Activated CD4-positive, alpha-beta T cell treated with anti-CD3 and anti-CD28 coated beads, Interleukin-2, amount 10 ng/mL, durations not matched to agents 7 days and 5 days (primary cell): ENCODE measurements at regions not wholly inside any gene's neighbourhood (a gene's known extent, or its start where the extent isn't known, plus 50 kb on each side); places are given as distances from the start of the nearest gene placed in this dataset.

Source experiments
- CTCF ChIA-PET: fragments of 350-600 bp; sonication (Branson Sonifier 250); formaldehyde crosslinking; loops from one replicate; lab custom pipeline; 2021; ENCODE audit warnings: antibody characterized with exemption; lab: Charles Lee
- POLR2A ChIA-PET: fragments of 350-600 bp; sonication (Branson Sonifier 250); formaldehyde crosslinking; loops from one replicate; lab custom pipeline; 2021; ENCODE audit warnings: antibody characterized with exemption; lab: Charles Lee
- DNase-seq: peaks from one replicate; pipeline ENCODE4 v3.0.0-alpha.2; 2020
- H3K27ac Mint-ChIP-seq: one replicate; pipeline ENCODE4 v1.8.0; 2021; ENCODE audit warnings: mild to moderate bottlenecking, moderate library complexity, mixed read lengths
- H3K27me3 Mint-ChIP-seq: one replicate; pipeline ENCODE4 v1.8.0; 2021; ENCODE audit warnings: mixed read lengths
- H3K36me3 Mint-ChIP-seq: one replicate; pipeline ENCODE4 v1.8.0; 2021; ENCODE audit warnings: low read depth, mixed read lengths
- H3K4me1 Mint-ChIP-seq: one replicate; pipeline ENCODE4 v1.8.0; 2021; ENCODE audit warnings: mixed read lengths
- H3K4me3 Mint-ChIP-seq: one replicate; pipeline ENCODE4 v1.8.0; 2021; ENCODE audit warnings: mild to moderate bottlenecking, moderate library complexity, mixed read lengths
- H3K9me3 Mint-ChIP-seq: one replicate; pipeline ENCODE4 v1.8.0; 2021; ENCODE audit warnings: mixed read lengths

DNA sequence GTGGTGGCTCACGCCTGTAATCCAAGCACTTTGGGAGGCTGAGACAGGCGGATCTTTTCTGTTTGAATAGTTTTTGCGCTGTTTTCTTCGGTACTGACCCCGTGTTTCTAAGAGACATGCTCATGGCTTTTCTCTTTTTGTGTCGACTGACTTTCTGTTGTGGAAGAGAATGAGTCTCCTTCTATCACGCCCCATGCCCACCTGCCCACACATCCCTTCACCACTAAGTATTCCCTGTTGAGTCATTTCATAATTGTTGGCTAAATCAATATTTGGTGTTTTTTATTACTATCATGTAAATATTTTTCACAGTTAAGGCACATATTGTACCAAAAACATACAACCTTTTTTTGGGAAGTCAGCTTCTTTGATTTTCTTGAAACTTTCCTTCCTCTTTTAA is 198.8 kb upstream of the TWIST2 start:
- no peak overlapping the region for H3K4me3 Mint-ChIP-seq
- H3K4me1 Mint-ChIP-seq, result no peaks in the 10 kb centered on the region
- H3K27me3 Mint-ChIP-seq, result no peaks in the 10 kb centered on the region
- ChIA-PET CTCF (interaction anchor here (0.6 kb wide), 1 partner anchor 22 kb away, joined by 4 read pairs; no protein-coding TSS in a partner anchor), POLR2A (no interaction called here)
- H3K9me3 Mint-ChIP-seq, result no peaks in the 10 kb centered on the region
- peak; percentile 0 for DNase-seq
- H3K36me3 Mint-ChIP-seq, result no peaks in the 10 kb centered on the region
- no peak overlapping the region for H3K27ac Mint-ChIP-seq

DNA sequence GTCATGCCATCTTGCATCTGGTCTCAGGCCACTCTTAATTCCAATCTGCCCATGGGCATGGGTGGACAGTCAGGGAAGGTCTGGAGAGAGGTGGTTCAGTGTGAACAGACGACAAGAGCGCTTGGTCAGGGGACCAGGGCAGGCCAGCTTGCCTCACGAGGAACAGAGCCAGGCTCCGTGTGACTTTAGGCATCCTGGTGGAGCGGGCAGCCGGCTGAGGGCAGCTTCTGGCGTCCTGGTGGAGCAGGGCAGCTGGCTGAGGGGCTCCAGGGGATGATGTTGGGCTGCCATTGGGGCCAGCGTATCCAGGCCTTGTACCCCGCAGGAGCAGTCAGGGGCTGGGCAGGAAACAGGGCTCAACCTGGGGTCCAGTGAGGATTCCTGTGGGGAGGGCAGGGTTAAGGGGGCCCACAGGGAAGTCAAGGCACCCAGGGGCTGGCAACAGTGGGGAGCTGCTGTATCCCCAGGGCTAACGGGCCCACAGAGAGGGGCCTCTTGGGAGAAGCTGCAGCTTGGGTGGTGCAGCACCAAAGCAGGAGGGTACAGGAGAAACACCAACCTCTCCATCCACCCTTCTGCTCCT is 197.9 kb upstream of the TWIST2 start:
- H3K9me3 Mint-ChIP-seq, result no peaks in the 10 kb centered on the region
- H3K4me1 Mint-ChIP-seq, result no peaks in the 10 kb centered on the region
- no peak for DNase-seq
- H3K27me3 Mint-ChIP-seq, result no peaks in the 10 kb centered on the region
- no peak overlapping the region for H3K4me3 Mint-ChIP-seq
- no peaks in the 10 kb centered on the region for H3K36me3 Mint-ChIP-seq
- H3K27ac Mint-ChIP-seq, result no peak overlapping the region
- CTCF ChIA-PET, result no interaction called here
- POLR2A ChIA-PET, result no interaction called here

DNA sequence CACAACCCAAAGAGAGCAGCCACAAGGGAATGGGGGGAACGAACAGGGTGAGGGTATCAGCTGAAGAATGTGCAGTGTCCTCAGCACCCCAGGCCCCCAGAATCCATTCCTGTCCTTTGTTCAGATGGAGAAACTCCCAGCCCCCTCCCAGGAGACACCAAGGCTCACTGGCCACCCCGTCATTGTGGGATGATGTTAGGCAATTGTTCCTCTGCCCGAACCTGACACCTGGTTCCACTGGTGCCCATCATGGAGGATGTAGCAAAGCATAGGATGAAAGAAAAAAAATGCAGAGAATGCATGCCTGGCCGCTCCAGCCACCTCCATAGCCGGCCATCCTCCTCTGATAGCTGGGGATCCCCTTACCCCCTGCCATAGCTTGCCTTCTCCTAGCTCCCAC is 197.3 kb upstream of the TWIST2 start:
- CTCF ChIA-PET, result no interaction called here

DNA sequence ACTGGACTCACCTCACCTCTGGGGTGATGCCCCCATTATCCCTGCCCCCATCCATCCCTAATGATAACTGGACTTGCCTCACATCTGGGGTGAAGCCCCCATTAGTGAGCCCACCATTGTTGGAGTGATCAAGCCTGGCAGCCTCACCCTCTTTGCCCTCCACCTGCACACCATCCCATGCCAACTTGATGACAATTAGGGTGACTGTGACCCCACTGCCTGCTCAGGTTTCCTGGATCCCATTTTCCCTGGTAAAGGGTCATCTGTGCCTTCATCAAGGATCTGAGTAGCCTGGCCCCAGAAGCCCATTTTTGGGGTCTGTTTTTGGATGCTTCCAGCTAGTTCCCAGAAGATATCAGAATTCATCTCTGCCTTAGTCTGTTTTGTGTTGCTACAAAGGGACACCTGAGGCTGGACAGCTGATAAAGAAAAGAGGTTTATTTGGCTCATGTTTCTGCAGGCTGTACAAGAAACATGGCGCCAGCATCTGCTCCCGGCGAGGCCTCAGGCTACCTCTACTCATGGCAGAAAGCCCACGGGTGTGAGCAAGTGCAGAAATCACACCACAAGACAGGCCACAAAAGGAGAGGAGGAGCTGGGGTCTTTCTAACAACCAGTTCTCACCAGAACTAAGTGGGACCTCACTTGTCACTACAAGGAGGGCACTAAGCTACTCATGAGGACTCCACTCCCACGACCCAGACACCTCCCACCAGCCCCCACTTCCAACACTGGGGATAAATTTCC is 196.4 kb upstream of the TWIST2 start:
- H3K9me3 Mint-ChIP-seq, result no peaks in the 10 kb centered on the region
- POLR2A ChIA-PET, result no interaction called here
- no peaks in the 10 kb centered on the region for H3K27me3 Mint-ChIP-seq
- H3K4me1 Mint-ChIP-seq, result no peaks in the 10 kb centered on the region
- no peak overlapping the region for H3K27ac Mint-ChIP-seq
- H3K36me3 Mint-ChIP-seq, result no peaks in the 10 kb centered on the region
- DNase-seq, result no peak
- H3K4me3 Mint-ChIP-seq, result no peak overlapping the region
- CTCF ChIA-PET, result no interaction called here

More for the DNA sequence above, 197.3 kb upstream of the TWIST2 start:
- Mint-ChIP-seq H3K4me3 (no peak overlapping the region), H3K27me3 (no peaks in the 10 kb centered on the region), H3K4me1 (no peaks in the 10 kb centered on the region), H3K36me3 (no peaks in the 10 kb centered on the region), H3K27ac (no peak overlapping the region), H3K9me3 (no peaks in the 10 kb centered on the region)
- POLR2A ChIA-PET, result no interaction called here
- DNase-seq, result no peak

DNA sequence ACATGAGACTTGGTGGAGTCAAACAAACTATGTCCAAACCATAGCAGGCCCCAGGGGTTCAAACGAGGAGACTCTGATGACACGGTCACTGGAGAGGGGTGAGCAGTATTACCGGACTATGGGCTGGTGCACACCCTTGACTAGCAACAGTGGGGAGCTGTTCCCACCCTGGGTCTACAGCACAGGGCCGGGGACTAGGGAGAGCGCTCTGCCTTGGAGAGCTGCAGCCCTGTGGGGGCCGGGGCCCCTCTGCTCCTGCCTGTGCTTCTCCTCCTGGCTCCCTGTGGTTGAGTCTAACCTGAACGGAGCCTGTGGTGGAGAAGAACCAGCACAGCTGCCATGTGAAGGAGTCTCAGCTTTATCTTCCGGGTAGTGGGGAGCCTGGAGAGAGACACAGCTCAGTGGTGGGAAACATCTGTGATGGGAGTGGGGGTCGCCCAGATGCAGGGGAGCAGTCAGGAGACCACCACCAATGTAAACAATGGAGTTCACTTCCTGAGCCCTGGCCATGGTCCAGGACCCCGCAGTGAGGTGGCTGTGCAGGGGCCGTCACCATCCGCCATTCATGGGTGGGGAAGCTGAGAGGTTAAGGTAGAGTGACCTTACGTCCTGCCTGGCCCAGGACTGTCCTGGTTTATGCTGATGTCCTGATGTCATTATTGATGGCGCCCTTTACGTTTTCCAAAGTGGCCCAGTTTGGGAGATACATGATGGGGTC is 195.7 kb upstream of the TWIST2 start:
- Mint-ChIP-seq H3K4me1 (no peaks in the 10 kb centered on the region), H3K27ac (no peak overlapping the region), H3K9me3 (no peaks in the 10 kb centered on the region), H3K36me3 (no peaks in the 10 kb centered on the region), H3K4me3 (no peak overlapping the region), H3K27me3 (no peaks in the 10 kb centered on the region)
- DNase-seq, result no peak
- ChIA-PET POLR2A (no interaction called here), CTCF (no interaction called here)

DNA sequence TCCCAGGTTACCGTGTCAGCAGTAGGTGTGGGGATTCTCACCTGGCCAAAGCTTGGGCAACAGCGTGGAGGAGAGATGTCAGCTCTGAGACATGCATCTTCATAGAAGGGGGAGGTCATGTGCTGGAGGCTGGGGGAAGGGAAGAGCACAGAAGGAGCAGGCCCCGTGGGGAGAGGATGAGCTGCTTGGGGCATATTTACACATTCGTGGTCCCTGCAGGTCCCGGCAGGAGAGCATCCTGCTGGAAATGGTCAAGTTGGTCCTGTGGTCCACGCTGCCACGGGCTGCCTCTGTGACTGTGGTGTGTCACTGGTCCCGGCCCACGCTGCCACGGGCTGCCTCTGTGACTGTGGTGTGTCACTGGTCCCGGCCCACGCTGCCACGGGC is 195.1 kb upstream of the TWIST2 start:
- H3K36me3 Mint-ChIP-seq, result no peaks in the 10 kb centered on the region
- H3K9me3 Mint-ChIP-seq, result no peaks in the 10 kb centered on the region
- POLR2A ChIA-PET, result no interaction called here
- no peak overlapping the region for H3K27ac Mint-ChIP-seq
- CTCF ChIA-PET, result no interaction called here
- DNase-seq, result no peak
- no peaks in the 10 kb centered on the region for H3K4me1 Mint-ChIP-seq
- no peaks in the 10 kb centered on the region for H3K27me3 Mint-ChIP-seq
- H3K4me3 Mint-ChIP-seq, result no peak overlapping the region

DNA sequence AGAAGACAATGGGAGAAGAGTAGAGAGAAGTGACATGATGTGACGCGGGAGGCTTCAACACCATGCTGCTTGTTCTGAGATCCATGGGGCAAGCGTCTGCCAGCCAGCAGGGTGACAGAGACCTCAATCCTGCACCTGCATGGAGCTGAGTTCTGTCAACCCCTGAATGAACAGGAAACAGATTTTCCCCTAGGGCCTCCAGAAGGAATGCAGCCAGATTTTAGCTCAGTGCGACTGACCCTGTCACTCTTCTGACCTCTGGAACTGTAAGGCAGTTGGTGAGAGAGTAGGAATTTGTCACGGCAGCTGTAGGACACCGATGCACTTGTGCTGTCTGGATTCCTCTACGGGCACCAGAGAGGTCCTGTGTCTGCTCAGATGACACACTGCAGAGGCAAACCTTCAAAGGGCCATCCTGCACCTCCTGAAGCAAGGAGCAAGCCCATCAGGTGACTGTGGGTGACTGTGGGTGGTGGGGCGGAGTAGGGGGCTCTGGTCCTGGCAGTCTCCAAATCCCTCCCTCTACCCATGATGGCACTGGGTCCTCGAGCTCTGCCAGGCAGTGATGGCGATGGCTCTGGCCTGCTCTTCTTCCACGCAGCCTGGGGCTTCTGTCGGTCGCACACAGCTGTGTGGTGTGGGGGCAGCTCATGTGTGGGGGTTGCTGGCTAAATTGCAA is 194.3 kb upstream of the TWIST2 start:
- CTCF ChIA-PET, result no interaction called here
- DNase-seq, result no peak
- Mint-ChIP-seq H3K27ac (no peak overlapping the region), H3K4me1 (no peaks in the 10 kb centered on the region), H3K36me3 (no peaks in the 10 kb centered on the region), H3K27me3 (no peaks in the 10 kb centered on the region), H3K9me3 (no peaks in the 10 kb centered on the region), H3K4me3 (no peak overlapping the region)
- POLR2A ChIA-PET, result no interaction called here

DNA sequence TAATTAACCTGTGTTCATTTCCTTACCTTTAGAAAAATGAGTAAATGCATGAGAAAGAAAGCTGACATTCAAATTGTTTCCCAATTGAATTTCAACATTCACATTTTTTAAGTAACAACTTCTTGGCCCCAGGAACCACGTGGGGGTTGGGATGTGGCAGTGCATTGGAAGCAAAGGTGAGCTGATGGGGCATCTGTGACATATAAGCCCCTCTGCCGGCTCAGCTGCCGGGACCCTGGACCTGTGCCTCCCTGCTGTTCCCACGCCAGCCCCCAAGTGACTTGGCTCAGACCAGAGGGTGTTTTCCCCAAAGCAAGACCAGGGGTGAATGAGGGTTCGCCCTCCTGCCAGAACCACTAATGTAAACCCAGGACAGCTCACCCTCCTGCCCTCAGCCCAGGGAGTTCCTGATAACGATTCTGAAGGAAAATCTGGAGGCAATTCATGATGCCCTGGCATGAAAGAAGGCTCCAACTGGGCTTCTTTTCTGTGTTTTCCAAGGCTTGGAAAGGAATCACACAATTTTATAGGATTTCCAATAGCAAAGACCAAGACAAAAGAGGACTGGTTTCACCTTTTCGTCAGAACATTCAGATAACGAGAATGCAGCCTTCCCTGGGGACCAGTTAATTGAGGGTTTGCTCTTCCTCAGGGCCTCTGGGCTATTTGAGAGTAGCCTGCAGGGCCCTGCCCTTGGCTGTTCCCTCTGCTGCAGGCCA is 193.2 kb upstream of the TWIST2 start:
- Mint-ChIP-seq H3K4me3 (no peak overlapping the region), H3K27ac (no peak overlapping the region), H3K9me3 (no peaks in the 10 kb centered on the region), H3K36me3 (no peaks in the 10 kb centered on the region), H3K27me3 (no peaks in the 10 kb centered on the region), H3K4me1 (no peaks in the 10 kb centered on the region)
- ChIA-PET POLR2A (no interaction called here), CTCF (no interaction called here)
- DNase-seq, result no peak

DNA sequence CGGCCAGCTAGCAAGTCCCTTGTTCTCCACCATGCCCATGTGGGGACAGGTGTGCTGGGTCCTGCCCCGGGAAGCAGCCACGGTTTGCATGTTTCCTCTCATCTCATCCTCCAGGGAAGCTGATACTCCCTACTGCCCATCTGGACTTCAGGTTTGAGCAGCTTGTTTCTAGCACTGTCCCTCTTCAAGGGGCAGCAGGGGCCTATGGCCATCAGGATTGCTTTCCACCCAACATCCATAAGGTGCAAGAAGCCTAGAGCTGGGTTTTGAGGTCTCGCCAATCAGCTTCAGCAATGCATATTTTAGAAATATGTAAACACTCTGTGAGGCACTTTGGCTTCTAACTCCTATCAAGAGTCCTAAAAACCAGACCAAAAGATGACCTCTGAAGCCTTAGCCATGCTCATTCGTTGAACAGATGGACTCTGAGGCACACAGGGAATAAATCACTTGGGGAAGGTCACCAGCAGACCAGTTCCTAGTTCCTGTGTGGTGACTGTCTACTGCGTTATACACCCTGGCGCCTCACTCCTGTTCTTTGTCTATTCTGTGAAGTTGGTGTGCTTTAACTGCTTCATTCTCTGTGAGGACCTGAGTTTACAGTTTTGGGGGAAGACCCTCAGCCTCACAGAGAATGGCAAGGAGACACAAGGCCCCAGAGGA is 192.6 kb upstream of the TWIST2 start:
- Mint-ChIP-seq H3K36me3 (no peaks in the 10 kb centered on the region), H3K27me3 (peaks cover 3% of the 10 kb centered on the region), H3K4me1 (no peaks in the 10 kb centered on the region), H3K9me3 (no peaks in the 10 kb centered on the region), H3K4me3 (no peak overlapping the region), H3K27ac (no peak overlapping the region)
- ChIA-PET CTCF (no interaction called here), POLR2A (no interaction called here)
- DNase-seq, result no peak

DNA sequence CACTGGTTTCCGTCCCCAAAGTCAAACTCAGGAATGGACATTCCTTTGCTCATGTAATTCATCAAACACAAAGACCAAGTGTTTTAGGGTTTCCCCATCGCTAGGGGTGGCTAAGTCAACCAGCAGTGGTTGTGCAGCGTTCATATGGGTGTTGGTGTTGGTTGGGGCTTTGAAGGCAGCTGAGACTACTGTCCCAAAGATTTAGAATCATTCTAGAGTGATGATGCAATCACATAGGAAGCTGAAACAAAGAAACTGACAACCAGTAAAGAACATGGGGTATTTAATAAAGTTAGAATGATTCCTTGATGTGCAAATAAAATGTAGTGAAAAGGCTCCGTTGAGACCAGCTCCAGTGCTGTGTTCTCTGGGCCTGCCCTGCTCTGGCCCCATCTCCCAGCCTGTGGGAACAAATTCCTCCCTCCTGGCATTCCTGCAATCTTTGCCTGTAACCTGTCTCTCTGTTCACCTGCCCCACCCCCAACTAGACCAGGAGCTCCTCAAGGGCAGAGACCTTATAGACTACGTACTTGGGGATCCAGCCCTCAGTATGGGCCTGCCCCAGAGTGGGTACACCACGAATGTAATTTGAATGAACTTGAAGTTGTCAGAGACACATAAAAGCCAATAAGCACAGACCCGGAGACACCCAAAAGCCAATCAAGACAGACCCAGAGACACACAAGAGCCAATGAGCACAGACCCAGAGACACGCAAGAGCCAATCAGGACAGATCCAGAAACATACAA is 191.7 kb upstream of the TWIST2 start:
- Mint-ChIP-seq H3K27ac (no peak overlapping the region), H3K36me3 (no peaks in the 10 kb centered on the region), H3K4me3 (no peak overlapping the region), H3K4me1 (no peaks in the 10 kb centered on the region), H3K27me3 (peaks cover 3% of the 10 kb centered on the region), H3K9me3 (peaks cover under 1% of the 10 kb centered on the region)
- DNase-seq, result no peak
- ChIA-PET CTCF (no interaction called here), POLR2A (no interaction called here)

DNA sequence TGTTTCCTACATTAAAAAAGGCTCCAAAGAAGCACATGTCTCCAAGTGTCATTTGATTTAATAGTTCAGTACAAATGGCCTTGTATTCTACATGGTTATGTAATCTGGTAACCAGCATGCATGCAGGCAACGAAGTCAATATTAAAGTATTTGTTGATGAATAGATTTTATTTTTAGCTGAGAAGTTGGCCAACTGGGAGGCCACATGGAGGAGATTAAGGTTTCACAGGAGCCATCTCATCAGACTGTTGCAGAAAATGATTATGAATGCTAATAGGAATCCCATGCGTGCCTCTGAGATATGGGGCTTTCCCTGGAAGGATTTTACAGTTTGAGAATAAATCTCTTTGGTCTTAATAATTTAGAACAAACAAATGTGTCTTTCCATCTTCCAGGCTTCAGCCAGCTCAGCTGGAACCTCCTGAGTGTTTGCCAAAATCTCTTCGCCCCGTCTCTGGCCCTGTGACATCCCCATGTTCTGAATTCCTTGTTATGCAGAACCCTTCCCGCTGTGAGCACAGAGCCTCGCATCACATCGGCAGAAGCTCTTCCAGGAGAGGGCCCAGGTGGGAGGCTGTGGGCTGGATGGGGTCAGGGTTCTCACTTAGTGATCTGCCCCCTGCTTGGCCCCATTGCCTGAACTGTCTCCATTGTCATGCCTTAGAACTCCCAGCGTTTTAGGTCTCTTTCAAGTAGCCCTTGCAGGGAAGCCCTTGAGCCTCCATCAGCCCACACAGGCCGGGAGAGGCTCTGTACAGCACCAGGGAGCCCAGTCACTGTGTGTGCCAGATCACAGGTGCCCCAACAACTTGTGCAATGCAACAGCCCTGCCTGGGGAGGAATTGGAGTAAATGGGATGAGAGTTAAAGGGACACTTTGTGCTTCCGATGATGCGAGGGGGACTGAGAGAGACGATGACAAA is 190.5 kb upstream of the TWIST2 start:
- Mint-ChIP-seq H3K4me3 (no peak overlapping the region), H3K27me3 (peaks cover 5% of the 10 kb centered on the region), H3K9me3 (peaks cover 2% of the 10 kb centered on the region), H3K27ac (no peak overlapping the region), H3K4me1 (no peaks in the 10 kb centered on the region), H3K36me3 (no peaks in the 10 kb centered on the region)
- POLR2A ChIA-PET, result no interaction called here
- DNase-seq, result no peak
- CTCF ChIA-PET, result no interaction called here
